ENCODE measurements at regions not wholly inside any gene's neighbourhood (a gene's known extent, or its start where the extent isn't known, plus 50 kb on each side); places are given as distances from the start of the nearest gene placed in this dataset.
"Not testable (repeated sequence)": the region's sequence is repeated elsewhere in the genome, so short reads cannot be mapped to it uniquely, and the experiment has no call there.

DNA sequence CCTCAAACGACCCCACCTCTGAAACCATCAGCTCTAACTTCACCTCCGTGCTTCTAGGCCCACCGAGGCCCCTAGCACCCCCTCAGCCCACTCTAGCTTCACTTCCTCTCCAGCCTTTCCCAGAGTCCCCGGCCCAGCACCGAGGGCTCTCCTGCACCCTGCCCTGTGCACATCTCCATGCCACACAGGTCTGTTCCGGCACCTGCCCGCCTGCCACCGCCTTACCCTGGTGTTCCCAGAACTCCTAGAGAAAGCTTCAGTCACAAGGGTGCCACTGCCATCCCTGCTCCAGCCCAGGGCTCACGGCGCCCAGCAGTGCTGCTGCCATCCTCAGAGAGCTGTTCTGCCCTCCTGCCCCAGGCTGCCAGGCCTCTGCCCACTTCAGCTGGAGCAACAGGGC lies 61.3 kb upstream of the INSIG1 start:
- Mint-ChIP-seq H3K9me3 (no peaks in the 10 kb centered on the region), H3K4me3 (no peak overlapping the region), H3K27ac (no peak overlapping the region), H3K4me1 (ENCODE audit: low read depth) (peaks cover 27% of the 10 kb centered on the region), H3K36me3 (ENCODE audit: low read depth) (no peaks in the 10 kb centered on the region), H3K27me3 (ENCODE audit: insufficient read depth) (peaks cover 8% of the 10 kb centered on the region)
- TF ChIP-seq, protein P1, sequence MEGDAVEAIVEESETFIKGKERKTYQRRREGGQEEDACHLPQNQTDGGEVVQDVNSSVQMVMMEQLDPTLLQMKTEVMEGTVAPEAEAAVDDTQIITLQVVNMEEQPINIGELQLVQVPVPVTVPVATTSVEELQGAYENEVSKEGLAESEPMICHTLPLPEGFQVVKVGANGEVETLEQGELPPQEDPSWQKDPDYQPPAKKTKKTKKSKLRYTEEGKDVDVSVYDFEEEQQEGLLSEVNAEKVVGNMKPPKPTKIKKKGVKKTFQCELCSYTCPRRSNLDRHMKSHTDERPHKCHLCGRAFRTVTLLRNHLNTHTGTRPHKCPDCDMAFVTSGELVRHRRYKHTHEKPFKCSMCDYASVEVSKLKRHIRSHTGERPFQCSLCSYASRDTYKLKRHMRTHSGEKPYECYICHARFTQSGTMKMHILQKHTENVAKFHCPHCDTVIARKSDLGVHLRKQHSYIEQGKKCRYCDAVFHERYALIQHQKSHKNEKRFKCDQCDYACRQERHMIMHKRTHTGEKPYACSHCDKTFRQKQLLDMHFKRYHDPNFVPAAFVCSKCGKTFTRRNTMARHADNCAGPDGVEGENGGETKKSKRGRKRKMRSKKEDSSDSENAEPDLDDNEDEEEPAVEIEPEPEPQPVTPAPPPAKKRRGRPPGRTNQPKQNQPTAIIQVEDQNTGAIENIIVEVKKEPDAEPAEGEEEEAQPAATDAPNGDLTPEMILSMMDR (IDR thresholded peaks at IDR 0.05) = no peak
- DNase-seq = no peak

DNA sequence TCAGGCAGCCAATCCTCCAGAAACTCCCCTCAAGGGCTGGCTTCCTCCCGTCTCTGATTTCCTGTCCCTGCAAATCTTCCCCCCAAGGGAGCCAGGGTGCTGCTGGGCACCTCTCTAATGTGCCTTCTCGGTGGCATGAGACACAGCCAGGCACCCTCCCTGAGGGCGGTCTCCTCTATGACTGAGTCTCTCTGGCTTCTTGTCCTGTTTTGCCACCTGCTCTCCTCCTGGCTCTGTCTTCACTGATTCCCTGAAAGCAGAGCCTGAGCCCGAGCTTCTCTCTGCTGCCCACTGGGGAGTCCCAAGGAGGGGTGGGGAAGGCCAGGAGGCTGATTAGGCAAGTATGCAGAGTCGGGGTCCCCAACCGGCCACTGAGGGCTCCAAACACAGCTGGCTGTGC lies 60.4 kb upstream of the INSIG1 start:
- Mint-ChIP-seq H3K4me1 (ENCODE audit: low read depth) (peaks cover 27% of the 10 kb centered on the region), H3K9me3 (no peaks in the 10 kb centered on the region), H3K36me3 (ENCODE audit: low read depth) (no peaks in the 10 kb centered on the region), H3K4me3 (no peak overlapping the region), H3K27ac (no peak overlapping the region), H3K27me3 (ENCODE audit: insufficient read depth) (peaks cover 13% of the 10 kb centered on the region)
- DNase-seq = no peak
- TF ChIP-seq, protein P1 (IDR thresholded peaks at IDR 0.05) = no peak

DNA sequence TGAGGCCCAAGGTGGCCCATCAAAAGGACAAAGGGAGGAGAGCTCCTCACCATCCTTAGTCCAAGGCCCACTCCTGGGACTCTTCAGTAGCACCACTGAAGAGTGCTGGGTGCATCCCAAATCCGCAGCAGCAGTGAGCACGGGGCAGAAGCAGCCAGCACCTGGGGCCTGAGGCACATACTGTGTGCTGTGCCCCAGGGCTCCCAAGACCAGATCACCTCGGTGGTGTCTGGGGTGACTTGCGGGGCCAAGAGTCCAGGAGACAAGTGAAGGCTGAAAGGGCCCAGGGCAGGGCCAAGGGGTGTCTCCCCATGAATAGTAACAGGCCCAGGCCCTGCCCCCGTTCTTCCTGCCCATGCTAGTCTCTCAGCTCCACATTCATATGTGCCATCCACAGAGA lies 59.9 kb upstream of the INSIG1 start:
- no peaks in the 10 kb centered on the region for H3K9me3 Mint-ChIP-seq
- no peak for DNase-seq

DNA sequence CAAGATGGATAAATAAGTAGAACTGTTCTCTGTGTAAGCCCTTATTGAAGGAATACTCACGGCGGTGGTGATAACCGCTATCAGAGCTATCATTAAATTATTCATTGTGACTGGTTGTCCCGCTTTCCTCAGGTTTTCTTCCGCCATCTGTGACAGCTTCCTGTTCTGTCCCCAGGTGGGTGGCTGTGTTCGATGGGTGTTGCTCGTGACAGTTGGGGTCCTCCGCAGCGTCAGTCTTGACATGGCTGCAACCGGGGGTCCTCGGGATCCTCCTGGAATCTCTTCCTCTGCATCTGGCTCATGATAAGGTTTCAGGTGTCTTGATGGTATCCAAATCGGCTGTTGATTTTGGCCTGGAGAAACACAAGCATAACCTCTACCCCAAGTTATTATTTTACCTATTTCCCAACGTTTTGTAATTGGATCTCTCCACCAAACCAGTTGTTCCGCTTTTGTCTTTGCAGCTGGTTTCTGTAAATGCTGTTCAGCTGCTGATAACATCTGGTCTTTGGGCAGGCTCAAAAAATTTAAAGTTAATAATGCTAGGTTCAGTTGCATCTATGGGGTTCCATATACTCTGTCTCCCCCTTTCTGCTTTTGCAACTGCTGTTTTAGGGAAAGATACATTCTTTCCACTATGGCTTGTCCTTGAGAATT lies 58.1 kb upstream of the INSIG1 start:
- peaks cover 11% of the 10 kb centered on the region; the same call in 1 of the 2 replicates for H3K4me1 Mint-ChIP-seq (ENCODE audit: low read depth)
- H3K4me3 Mint-ChIP-seq, DNase-seq, H3K27ac Mint-ChIP-seq: not testable (repeated sequence)
- H3K27me3 Mint-ChIP-seq (ENCODE audit: insufficient read depth) = peaks cover 30% of the 10 kb centered on the region
- H3K9me3 Mint-ChIP-seq = peaks cover 13% of the 10 kb centered on the region
- H3K36me3 Mint-ChIP-seq (ENCODE audit: low read depth) = peaks cover 10% of the 10 kb centered on the region; the same call in 1 of the 2 replicates

More for the DNA sequence above, 59.9 kb upstream of the INSIG1 start:
- Mint-ChIP-seq H3K27ac (no peak overlapping the region), H3K4me1 (ENCODE audit: low read depth) (peaks cover 24% of the 10 kb centered on the region), H3K27me3 (ENCODE audit: insufficient read depth) (peaks cover 16% of the 10 kb centered on the region), H3K36me3 (ENCODE audit: low read depth) (peaks cover 2% of the 10 kb centered on the region; the same call in 1 of the 2 replicates), H3K4me3 (no peak overlapping the region)
- TF ChIP-seq, protein P1 (IDR thresholded peaks at IDR 0.05) = no peak

GRCh38 chr7:155244675-155245074 lies 53.0 kb upstream of the INSIG1 start:
- Mint-ChIP-seq H3K27me3 (ENCODE audit: insufficient read depth) (peaks cover 28% of the 10 kb centered on the region), H3K4me3 (no peak overlapping the region), H3K4me1 (ENCODE audit: low read depth) (peaks cover 14% of the 10 kb centered on the region), H3K36me3 (ENCODE audit: low read depth) (peaks cover 10% of the 10 kb centered on the region; the same call in 1 of the 2 replicates), H3K27ac (no peak overlapping the region), H3K9me3 (peaks cover 19% of the 10 kb centered on the region)
- no peak for DNase-seq
- TF ChIP-seq, protein P1 (IDR thresholded peaks at IDR 0.05) = no peak

- Mint-ChIP-seq H3K9me3 (peaks cover 19% of the 10 kb centered on the region), H3K27ac (no peak overlapping the region), H3K4me1 (ENCODE audit: low read depth) (peaks cover 22% of the 10 kb centered on the region), H3K4me3 (no peak overlapping the region), H3K27me3 (ENCODE audit: insufficient read depth) (peaks cover 20% of the 10 kb centered on the region), H3K36me3 (ENCODE audit: low read depth) (peaks cover 9% of the 10 kb centered on the region; the same call in 1 of the 2 replicates)
- peak; percentile 13 for DNase-seq
- TF ChIP-seq, protein P1 (IDR thresholded peaks at IDR 0.05) = no peak
Observed at GRCh38 chr7:155247479-155248365, 50.0 kb upstream of the INSIG1 start.
